ENCODE measurements at regions not wholly inside any gene's neighbourhood (a gene's known extent, or its start where the extent isn't known, plus 50 kb on each side); places are given as distances from the start of the nearest gene placed in this dataset.

GRCh38 chr2:132278267-132278666 lies 116.5 kb upstream of the ANKRD30BL start:
- TF ChIP-seq CTCF (IDR thresholded peaks at IDR 0.05 in 8 of 11, conservative IDR thresholded peaks at IDR 0.05 in 3 of 11) (no peak), POLR2AphosphoS5 (IDR thresholded peaks at IDR 0.05) (no peak)

Data from spleen (tissue), 7 donors.